Thyroid gland (tissue), 4 donors: ENCODE measurements at regions not wholly inside any gene's neighbourhood (a gene's known extent, or its start where the extent isn't known, plus 50 kb on each side); places are given as distances from the start of the nearest gene placed in this dataset.

Experiments used
- DNase-seq, 2 donors: peaks; one replicate each; pipeline ENCODE4 v3.0.0-alpha.2; 2019
- H3K27ac ChIP-seq, 3 donors: fragments of 200-600 bp; sonication (generic); 1 replicate in 2 of 3; 2 replicates in 1 of 3; pipeline ENCODE4 v1.5.1; 2016 to 2019; ENCODE audit warnings: mild to moderate bottlenecking in 1 of 3, moderate library complexity in 1 of 3
- H3K27me3 ChIP-seq: fragments of 200-600 bp; sonication (generic); one replicate; pipeline ENCODE4 v1.5.1; 2019
- H3K36me3 ChIP-seq, 2 donors: fragments of 200-600 bp; sonication (generic); one replicate each; pipeline ENCODE4 v1.5.1; 2016 to 2019
- H3K4me1 ChIP-seq, 2 donors: fragments of 200-600 bp; sonication (generic); one replicate each; pipeline ENCODE4 v1.5.1; 2017 to 2019
- H3K4me3 ChIP-seq, 3 donors: fragments of 200-600 bp; sonication (generic); replicated peaks in 1 of 3; 1 replicate in 2 of 3; 2 replicates in 1 of 3; pipeline ENCODE4 v1.5.1; 2016; ENCODE audit warnings: mild to moderate bottlenecking in 1 of 3
- H3K9me3 ChIP-seq: fragments of 200-600 bp; sonication (generic); one replicate; pipeline ENCODE4 v1.5.1; 2017
- POLR2A ChIP-seq, 2 donors: fragments of 450-650 bp; IDR thresholded peaks; one replicate each; pipeline ENCODE4 v1.6.1; 2017; ENCODE audit warnings: antibody characterized with exemption in 2 of 2, mild to moderate bottlenecking in 2 of 2, moderate library complexity in 1 of 2
- WGBS, 2 donors: methylation state at CpG; one replicate each; pipeline ENCODE4 v1.1.5; 2017; 5-methylcytosine and 5-hydroxymethylcytosine counted together
- intact Hi-C: fragments of 100-400 bp; cut with DNase I; formaldehyde crosslinking; loops from one replicate; pipeline ENCODE4 v1.15.1; 2023
- TF ChIP-seq, protein P1 (sequence below), 6 experiments: fragments of 200-600 bp in 3 of 6; fragments of 450-650 bp in 3 of 6; sonication (generic) in 3 of 6; IDR thresholded peaks; one replicate each; pipeline ENCODE4 v1.5.1; 2016 to 2019; ENCODE audit warnings: antibody characterized with exemption in 6 of 6, mild to moderate bottlenecking in 2 of 6, inconsistent platforms in 1 of 6, moderate library complexity in 1 of 6

GRCh38 chr19:30762651-30763050, 390.5 kb downstream of the ZNF536 start:
- 73 to 97% methylated on average over 2 of the region's 2 CpGs for WGBS, 2 donors
- no peaks in the 10 kb centered on the region for H3K27me3 ChIP-seq
- DNase-seq = no peak
- intact Hi-C loops = no loop called here
- H3K4me1 ChIP-seq = no peaks in the 10 kb centered on the region
- H3K27ac ChIP-seq = no peak overlapping the region
- H3K9me3 ChIP-seq = no peaks in the 10 kb centered on the region
- no peak for TF ChIP-seq POLR2A (IDR thresholded peaks at IDR 0.05)
- TF ChIP-seq, protein P1, sequence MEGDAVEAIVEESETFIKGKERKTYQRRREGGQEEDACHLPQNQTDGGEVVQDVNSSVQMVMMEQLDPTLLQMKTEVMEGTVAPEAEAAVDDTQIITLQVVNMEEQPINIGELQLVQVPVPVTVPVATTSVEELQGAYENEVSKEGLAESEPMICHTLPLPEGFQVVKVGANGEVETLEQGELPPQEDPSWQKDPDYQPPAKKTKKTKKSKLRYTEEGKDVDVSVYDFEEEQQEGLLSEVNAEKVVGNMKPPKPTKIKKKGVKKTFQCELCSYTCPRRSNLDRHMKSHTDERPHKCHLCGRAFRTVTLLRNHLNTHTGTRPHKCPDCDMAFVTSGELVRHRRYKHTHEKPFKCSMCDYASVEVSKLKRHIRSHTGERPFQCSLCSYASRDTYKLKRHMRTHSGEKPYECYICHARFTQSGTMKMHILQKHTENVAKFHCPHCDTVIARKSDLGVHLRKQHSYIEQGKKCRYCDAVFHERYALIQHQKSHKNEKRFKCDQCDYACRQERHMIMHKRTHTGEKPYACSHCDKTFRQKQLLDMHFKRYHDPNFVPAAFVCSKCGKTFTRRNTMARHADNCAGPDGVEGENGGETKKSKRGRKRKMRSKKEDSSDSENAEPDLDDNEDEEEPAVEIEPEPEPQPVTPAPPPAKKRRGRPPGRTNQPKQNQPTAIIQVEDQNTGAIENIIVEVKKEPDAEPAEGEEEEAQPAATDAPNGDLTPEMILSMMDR (IDR thresholded peaks at IDR 0.05) = no peak
- no peaks in the 10 kb centered on the region for H3K36me3 ChIP-seq
- H3K4me3 ChIP-seq = no peak overlapping the region

GRCh38 chr19:30760014-30760413, 387.8 kb downstream of the ZNF536 start:
- Histone ChIP-seq H3K9me3 (no peaks in the 10 kb centered on the region), H3K4me1 (no peaks in the 10 kb centered on the region), H3K36me3 (no peaks in the 10 kb centered on the region), H3K27ac (no peak overlapping the region), H3K27me3 (no peaks in the 10 kb centered on the region), H3K4me3 (no peak overlapping the region)
- DNase-seq = no peak
- TF ChIP-seq, protein P1 (IDR thresholded peaks at IDR 0.05) = no peak
- intact Hi-C loops = no loop called here
- WGBS, 2 donors = 84 to 91% methylated on average over 6 of the region's 6 CpGs

- DNase-seq = peak; percentile 25 to 50
- WGBS, 2 donors = 89 to 90% methylated on average over 5 of the region's 5 CpGs
- no peaks in the 10 kb centered on the region for H3K36me3 ChIP-seq
Measured at GRCh38 chr19:30757837-30758617, 385.8 kb downstream of the ZNF536 start.

GRCh38 chr19:30757104-30757836, 385.1 kb downstream of the ZNF536 start:
- 75 to 84% methylated on average over 10 of the region's 10 CpGs for WGBS, 2 donors

More at GRCh38 chr19:30757837-30758617, 385.8 kb downstream of the ZNF536 start:
- no peak for TF ChIP-seq POLR2A (IDR thresholded peaks at IDR 0.05)
- TF ChIP-seq, protein P1 (IDR thresholded peaks at IDR 0.05) = no peak
- Histone ChIP-seq H3K4me3 (no peak overlapping the region), H3K27me3 (no peaks in the 10 kb centered on the region), H3K9me3 (no peaks in the 10 kb centered on the region), H3K27ac (no peak overlapping the region), H3K4me1 (no peaks in the 10 kb centered on the region)
- intact Hi-C loops = no loop called here

More at GRCh38 chr19:30757104-30757836, 385.1 kb downstream of the ZNF536 start:
- intact Hi-C loops = no loop called here
- H3K27ac ChIP-seq = no peak overlapping the region
- H3K36me3 ChIP-seq = no peaks in the 10 kb centered on the region
- H3K4me1 ChIP-seq = no peaks in the 10 kb centered on the region
- DNase-seq = no peak
- TF ChIP-seq POLR2A (IDR thresholded peaks at IDR 0.05) = no peak
- TF ChIP-seq, protein P1 (IDR thresholded peaks at IDR 0.05) = no peak
- no peaks in the 10 kb centered on the region for H3K9me3 ChIP-seq
- no peaks in the 10 kb centered on the region for H3K27me3 ChIP-seq
- H3K4me3 ChIP-seq = no peak overlapping the region
